ENCODE measurements at regions not wholly inside any gene's neighbourhood (a gene's known extent, or its start where the extent isn't known, plus 50 kb on each side); places are given as distances from the start of the nearest gene placed in this dataset.
A peak's percentile ranks its signal among the peaks of the same experiment; 100 is the strongest.

DNA sequence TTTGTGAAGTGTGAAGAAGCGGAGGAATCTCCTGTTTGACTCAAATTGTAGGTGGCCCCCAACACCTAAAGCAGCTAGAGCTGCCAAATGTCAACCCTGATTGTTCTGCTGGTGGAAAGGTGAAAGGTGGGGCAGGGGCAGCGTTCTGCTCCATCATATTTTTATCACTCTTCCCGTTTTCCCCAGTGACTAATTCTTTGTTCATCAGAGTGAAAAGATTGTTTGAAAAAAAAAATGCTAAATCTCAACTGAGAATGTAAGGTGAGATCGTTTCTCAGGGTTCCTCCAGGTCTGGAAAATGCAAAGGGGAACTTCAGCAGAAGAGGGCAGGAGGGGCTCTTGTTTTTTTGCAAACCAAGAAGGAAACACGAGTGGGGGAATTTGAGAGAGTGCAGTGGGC lies 137.7 kb downstream of the MN1 start:
- WGBS, 4 donors, result 40 to 53% (median 45%) methylated on average over 5 of the region's 5 CpGs
- H3K27ac ChIP-seq, result peak overlapping the region in 2 of 5 donors; percentile 73 to 78
- intact Hi-C loops (cut with DNase I), result no loop called here

DNA sequence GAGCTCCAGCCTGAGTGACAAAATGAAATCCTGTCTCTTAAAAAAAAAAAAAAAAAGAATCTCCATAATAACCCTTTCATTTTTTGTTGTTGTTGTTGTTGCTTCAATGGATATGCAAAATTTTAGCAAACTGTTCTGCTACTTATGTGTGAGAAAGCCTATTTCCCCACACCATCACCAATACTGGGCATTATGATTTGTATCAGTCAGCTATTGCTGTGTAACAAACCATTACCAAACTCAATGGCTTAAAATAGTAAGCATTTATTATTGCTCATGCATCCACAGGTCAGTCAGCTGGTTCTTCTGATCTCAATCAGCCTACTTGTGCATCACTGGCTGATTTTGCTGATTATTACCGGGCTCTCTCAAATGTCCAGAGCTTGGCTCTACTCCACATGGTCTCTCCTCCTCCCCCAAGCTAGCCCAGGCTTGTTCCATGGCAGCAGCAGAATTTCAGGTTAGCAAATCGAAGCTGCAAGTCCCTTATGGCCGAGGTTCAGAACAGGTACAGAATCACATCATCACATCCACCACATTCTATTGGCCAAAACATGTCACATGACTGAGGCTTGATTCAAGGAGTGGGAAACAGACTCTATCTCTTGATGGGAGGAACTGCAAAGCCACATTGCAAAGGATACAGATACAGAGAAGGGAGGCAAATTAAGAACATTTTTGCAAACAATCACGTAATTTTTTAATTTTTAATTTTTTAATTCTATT lies 135.1 kb downstream of the MN1 start:
- Histone ChIP-seq H3K27me3 (no peaks in the 10 kb centered on the region), H3K27ac (no peak overlapping the region), H3K36me3 (replicated peaks in 1 of 2) (no peaks in the 10 kb centered on the region), H3K9me3 (replicated peaks in 1 of 3) (no peaks in the 10 kb centered on the region), H3K4me1 (replicated peaks in 1 of 2) (peaks cover 36 to 40% of the 10 kb centered on the region in 2 donors), H3K4me3 (no peak overlapping the region)
- TF ChIP-seq, protein P1, sequence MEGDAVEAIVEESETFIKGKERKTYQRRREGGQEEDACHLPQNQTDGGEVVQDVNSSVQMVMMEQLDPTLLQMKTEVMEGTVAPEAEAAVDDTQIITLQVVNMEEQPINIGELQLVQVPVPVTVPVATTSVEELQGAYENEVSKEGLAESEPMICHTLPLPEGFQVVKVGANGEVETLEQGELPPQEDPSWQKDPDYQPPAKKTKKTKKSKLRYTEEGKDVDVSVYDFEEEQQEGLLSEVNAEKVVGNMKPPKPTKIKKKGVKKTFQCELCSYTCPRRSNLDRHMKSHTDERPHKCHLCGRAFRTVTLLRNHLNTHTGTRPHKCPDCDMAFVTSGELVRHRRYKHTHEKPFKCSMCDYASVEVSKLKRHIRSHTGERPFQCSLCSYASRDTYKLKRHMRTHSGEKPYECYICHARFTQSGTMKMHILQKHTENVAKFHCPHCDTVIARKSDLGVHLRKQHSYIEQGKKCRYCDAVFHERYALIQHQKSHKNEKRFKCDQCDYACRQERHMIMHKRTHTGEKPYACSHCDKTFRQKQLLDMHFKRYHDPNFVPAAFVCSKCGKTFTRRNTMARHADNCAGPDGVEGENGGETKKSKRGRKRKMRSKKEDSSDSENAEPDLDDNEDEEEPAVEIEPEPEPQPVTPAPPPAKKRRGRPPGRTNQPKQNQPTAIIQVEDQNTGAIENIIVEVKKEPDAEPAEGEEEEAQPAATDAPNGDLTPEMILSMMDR (IDR thresholded peaks at IDR 0.05), result no peak
- TF ChIP-seq POLR2A (IDR thresholded peaks at IDR 0.05), result no peak
- intact Hi-C loops (cut with DNase I), result no loop called here
- WGBS, 4 donors, result 85 to 89% (median 88%) methylated on average over 2 to 4 of the region's 4 CpGs
- DNase-seq, result no peak

More for the DNA sequence above, 137.7 kb downstream of the MN1 start:
- H3K4me1 ChIP-seq (replicated peaks in 1 of 2), result peaks cover 18 to 28% of the 10 kb centered on the region in 2 donors
- TF ChIP-seq, protein P1 (IDR thresholded peaks at IDR 0.05), result no peak
- no peak for TF ChIP-seq POLR2A (IDR thresholded peaks at IDR 0.05)
- no peaks in the 10 kb centered on the region for H3K36me3 ChIP-seq (replicated peaks in 1 of 2)
- no peak for DNase-seq
- H3K4me3 ChIP-seq, result no peak overlapping the region
- no peaks in the 10 kb centered on the region for H3K27me3 ChIP-seq
- no peaks in the 10 kb centered on the region for H3K9me3 ChIP-seq (replicated peaks in 1 of 3)

DNA sequence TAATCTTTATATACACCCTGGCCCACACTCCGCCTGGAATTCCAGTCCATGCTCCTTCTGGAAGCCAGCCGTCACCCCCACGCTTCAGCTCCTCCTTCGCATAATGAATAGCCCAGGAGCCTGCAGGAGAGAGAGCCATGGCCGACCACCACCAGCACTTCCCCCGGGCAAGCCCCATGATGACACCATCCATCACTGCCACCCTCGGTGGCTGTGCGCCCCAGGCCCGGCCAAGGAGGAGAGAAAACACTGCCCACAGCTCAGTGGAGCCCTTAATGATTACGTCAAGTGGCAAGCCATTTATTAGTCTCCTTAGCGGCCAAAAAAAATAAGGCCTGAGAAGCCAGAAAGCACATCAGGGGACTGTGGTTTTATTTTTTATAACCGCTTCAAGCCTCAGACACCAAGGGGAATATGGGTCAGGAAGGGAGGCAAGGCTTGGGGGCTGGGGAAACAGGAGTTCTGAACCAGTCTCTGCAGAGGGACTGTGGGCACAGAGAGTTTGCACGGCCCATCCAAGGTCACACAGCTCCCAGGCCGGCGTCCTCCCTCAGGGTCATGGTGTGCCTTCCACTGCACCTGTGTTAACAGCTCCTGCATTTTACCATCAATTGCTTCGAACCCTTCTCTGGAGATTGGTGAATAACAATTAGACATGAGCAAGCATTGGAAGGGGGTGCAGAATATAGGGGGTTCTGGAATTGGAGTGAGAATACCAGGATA lies 134.3 kb downstream of the MN1 start:
- Histone ChIP-seq H3K9me3 (replicated peaks in 1 of 3) (no peaks in the 10 kb centered on the region), H3K27me3 (no peaks in the 10 kb centered on the region), H3K27ac (peak overlapping the region in 2 of 5 donors; percentile 10 to 39), H3K4me1 (replicated peaks in 1 of 2) (peaks cover 35 to 38% of the 10 kb centered on the region in 2 donors), H3K4me3 (no peak overlapping the region), H3K36me3 (replicated peaks in 1 of 2) (no peaks in the 10 kb centered on the region)
- 36 to 59% (median 40%) methylated on average over 16 of the region's 16 CpGs for WGBS, 4 donors
- peak in 4 of 7 donors; percentile 36 to 76 (median 48) for DNase-seq
- TF ChIP-seq, protein P1 (IDR thresholded peaks at IDR 0.05), result no peak
- no peak for TF ChIP-seq POLR2A (IDR thresholded peaks at IDR 0.05)
- intact Hi-C loops (cut with DNase I), result no loop called here

Measured in adrenal gland (tissue), 9 donors.